ENCODE measurements at regions not wholly inside any gene's neighbourhood (a gene's known extent, or its start where the extent isn't known, plus 50 kb on each side); places are given as distances from the start of the nearest gene placed in this dataset.
"Not testable (repeated sequence)": the region's sequence is repeated elsewhere in the genome, so short reads cannot be mapped to it uniquely, and the experiment has no call there.

DNA sequence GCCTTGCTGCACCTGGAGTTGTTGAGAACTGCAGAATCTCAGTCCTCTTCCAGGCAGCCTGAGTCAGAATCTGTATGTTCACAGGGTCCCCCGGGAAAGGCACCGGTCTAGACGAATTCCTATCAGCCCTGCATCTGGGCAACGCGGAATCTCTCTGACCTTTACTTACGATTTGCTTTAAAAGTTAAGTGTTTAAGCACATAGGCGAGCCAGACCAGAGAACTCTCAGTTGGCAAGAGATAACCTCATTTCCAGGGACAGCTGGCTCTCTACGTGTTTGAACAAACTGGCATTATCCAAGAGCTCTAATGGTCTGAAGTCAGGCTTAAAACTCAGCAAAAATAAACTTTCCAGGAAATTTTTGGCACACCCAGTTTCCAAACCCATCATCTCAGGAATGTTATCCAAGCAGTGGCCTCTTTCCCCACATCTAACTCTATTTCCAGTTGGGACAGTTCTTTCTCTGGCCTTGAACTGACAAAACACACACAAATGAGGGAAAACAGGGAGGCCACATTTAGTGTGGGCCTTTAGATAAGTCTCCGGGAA, 53.4 kb downstream of the HES1 start:
- no peak for DNase-seq (ENCODE audit: low read depth)
- in situ Hi-C loops (cut with HindIII; ENCODE audit: low pct_unique_long_range_greater_than_20kb, low sequenced_read_pairs) = no loop called here

GRCh38 chr3:194191850-194192249, 55.9 kb downstream of the HES1 start:
- in situ Hi-C loops (cut with HindIII; ENCODE audit: low pct_unique_long_range_greater_than_20kb, low sequenced_read_pairs); DNase-seq (ENCODE audit: low read depth): not testable (repeated sequence)

DNA sequence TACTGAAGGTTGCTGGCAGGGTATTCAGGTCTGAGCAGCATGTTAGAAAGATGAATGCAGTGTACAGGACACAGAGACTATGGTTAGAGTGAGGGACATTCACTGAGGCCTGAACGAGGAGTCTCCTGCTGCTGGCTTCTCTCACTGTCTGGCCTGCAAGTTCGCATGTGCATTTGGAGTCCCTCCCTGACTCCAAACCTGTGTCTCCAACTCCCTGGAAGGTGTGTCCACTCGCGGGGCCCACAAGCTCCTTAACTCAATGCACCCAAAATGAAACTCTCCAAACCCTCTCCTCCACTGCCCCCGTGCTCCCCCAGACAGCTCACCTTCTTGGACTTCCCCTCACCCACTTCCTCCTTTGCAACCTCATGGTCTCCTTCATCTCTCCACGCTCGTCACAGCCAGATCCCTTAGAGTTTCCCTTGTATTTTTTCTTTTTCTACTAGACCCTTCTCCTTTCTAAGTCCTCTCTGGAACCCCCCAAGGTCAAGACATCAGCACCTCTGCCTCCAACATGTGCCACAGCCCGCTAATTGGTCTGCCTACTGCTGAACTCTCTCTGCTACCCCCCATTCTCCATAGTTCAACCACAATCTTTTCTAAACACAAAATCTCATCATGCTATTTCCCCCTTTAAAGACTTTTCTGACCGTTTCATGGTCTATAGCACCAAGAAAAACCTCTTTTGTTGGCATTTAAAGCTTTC, 58.3 kb downstream of the HES1 start:
- in situ Hi-C loops (cut with HindIII; ENCODE audit: low pct_unique_long_range_greater_than_20kb, low sequenced_read_pairs) = no loop called here
- DNase-seq (ENCODE audit: low read depth) = no peak

DNA sequence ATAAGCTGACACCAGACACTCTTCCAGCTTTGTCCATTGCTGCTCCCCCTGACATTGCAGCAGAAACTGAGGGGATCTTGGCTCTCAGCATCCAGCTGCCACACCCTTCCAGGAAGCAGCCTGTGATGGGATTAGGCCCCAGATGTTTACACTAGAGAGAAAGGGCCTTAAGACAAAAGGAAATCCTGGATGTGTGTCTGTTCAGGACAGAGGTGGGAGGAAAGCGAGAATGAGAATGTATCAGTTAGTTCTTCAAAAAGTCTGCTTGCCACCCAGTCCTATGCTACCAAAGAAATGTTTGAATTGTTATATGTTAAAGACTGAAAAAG, 58.8 kb downstream of the HES1 start:
- no peak for DNase-seq (ENCODE audit: low read depth)
- in situ Hi-C loops (cut with HindIII; ENCODE audit: low pct_unique_long_range_greater_than_20kb, low sequenced_read_pairs) = no loop called here

- DNase-seq (ENCODE audit: low read depth) = no peak
- in situ Hi-C loops (cut with HindIII; ENCODE audit: low pct_unique_long_range_greater_than_20kb, low sequenced_read_pairs) = no loop called here
These were observed 59.7 kb downstream of the HES1 start for GRCh38 chr3:194195611-194196010.

GRCh38 chr3:194196876-194197275, 60.9 kb downstream of the HES1 start:
- no peak for DNase-seq (ENCODE audit: low read depth)
- in situ Hi-C loops (cut with HindIII; ENCODE audit: low pct_unique_long_range_greater_than_20kb, low sequenced_read_pairs) = no loop called here

DNA sequence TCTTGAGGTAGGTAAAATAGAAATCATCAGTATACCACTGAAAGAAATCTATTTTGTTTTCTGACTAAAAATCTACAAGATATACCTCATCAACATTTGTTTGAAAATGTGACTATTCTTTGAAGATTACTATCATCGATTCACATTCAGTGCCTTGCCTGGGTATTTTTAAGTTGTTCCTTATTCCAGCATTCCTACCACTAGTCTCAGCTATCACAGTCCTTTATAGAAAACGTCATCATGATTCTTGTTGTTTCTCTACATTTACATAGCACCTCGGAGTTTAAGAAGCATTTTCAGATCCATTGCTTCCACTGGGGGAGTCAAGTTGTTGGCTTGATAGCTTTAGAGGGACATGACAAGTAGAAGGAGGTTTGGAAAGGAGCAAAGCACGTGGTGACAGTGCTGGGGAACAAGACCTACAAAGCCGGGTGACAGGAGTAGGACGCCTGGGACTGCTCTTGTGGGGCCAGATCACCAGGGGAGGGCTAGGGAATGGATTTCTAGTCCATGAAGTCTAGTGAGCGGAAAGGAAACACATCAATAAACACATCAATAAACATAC, 61.5 kb downstream of the HES1 start:
- in situ Hi-C loops (cut with HindIII; ENCODE audit: low pct_unique_long_range_greater_than_20kb, low sequenced_read_pairs) = no loop called here
- no peak for DNase-seq (ENCODE audit: low read depth)

DNA sequence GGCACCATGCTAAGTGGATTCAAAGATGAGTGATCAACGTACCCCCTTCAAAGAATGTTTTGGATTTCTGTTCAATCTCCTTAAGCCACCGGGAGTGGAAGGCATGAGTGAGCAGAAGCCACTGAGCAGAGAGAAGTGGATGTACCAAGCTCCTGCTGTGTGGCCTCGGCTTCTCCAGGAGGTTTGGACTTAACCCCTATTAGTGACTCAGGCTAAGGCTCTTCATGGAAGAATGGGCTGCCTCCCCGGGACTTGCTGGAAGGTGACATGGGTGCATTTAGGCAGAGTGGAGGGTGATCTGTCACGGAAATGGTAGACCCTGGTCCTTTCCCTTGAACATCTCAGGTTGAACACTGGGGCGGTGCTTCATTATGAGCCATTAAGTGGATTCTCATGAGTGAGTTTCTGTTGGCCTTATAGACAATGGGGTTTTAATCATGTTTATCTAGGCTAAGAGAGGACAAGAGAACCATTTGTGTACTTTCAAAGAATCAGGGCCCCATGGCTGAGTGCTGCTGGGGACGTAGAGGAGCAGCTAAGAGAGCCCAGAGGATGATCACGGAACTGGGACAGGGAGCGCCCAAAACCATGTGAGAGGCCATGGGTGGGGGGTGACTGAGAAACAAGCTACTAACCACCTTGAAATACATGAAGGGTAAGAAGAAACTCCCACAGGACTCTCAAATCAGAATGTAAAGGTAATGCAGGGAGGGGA, 62.2 kb downstream of the HES1 start:
- in situ Hi-C loops (cut with HindIII; ENCODE audit: low pct_unique_long_range_greater_than_20kb, low sequenced_read_pairs) = no loop called here
- DNase-seq (ENCODE audit: low read depth) = no peak

GRCh38 chr3:194198938-194199337, 63.0 kb downstream of the HES1 start:
- DNase-seq (ENCODE audit: low read depth) = no peak
- in situ Hi-C loops (cut with HindIII; ENCODE audit: low pct_unique_long_range_greater_than_20kb, low sequenced_read_pairs) = no loop called here

DNA sequence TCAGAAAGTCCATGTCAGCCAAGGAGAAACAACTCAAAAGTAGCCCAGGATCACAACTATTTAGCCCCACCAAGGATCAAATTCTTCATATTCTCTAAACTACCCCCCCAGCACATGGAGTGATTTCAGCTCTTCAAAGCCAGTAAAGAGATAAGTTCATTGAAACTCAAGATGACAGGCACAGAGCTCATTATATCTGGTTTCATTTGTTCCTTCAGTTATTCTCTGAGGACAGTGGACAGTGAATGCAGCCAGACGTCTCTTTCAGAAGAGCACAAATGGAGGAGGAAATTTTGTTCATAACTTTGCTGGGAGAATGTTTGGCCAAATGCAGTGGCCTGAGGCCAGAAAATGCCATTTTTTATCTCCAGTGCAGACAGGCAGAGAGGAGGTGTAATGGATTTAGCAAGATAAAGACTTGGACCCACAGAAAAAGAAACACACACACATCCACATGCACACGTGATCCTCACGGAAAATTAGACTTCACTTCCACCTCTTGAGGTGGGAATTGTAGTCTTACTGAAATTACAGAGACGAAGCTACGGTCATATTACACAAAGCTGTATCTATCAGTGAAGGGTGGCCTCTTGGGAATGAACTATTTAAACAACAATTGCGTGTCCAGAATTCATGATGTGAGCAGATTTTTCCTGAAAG, 64.6 kb downstream of the HES1 start:
- in situ Hi-C loops (cut with HindIII; ENCODE audit: low pct_unique_long_range_greater_than_20kb, low sequenced_read_pairs) = no loop called here
- DNase-seq (ENCODE audit: low read depth) = no peak

DNA sequence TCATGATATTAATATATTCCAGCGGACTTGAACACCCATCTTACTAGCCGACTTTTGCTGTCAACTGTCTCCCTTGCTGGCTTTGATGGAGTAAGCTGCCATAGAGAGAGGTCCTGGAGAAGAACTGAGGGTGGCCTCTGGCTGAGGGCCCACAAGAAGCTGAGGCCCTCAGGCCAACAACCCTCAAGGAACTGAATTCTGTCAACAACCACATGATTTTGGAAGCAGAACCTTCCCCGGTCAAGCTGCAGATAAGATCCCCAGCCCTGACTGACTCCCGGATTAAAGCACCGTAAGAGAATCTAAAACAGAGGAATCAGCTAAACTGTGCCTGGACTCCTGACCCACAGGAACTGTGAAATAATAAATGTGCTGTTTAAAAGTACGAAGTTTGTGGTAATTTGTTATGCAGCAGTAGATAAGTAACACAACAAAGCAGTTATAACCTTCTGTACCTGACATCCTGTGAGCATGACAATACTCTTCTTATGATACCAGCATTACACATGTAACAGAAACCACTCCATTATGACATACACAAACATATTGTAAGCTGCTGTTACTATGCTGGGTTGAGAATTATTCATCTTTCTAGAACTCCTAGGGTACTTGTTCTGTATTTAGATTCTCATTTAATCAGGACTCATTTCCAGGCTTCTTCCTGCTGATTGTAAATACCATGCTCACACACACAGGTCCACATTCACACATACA, 66.2 kb downstream of the HES1 start:
- in situ Hi-C loops (cut with HindIII; ENCODE audit: low pct_unique_long_range_greater_than_20kb, low sequenced_read_pairs) = no loop called here

DNA sequence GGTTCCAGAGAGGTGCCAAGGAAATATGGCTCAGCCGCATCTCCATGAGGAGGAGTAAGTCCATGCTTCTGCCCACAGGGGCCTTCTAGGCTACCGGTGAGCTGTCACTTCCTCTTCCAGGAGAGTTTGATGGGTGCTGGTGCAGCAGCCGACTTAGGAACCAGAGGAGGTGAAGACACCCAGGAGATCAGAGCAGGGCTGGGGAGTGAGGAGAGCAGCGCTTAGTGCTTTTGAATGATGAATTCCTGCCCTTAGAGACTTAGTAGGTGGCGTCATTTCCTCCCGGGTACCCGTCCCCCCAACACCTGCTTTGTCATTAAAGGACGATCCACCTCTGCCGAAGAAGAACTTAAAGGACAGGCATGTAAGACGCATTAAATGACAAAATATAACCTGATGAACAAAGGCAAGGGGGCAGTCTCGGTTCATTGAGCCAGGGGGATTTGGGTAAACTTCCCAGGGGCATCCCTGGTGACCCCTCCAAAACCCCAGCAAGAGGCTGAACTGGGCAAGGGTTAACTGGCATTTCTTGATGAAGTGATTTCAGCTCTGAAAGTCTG, 67.6 kb downstream of the HES1 start:
- DNase-seq (ENCODE audit: low read depth) = no peak
- in situ Hi-C loops (cut with HindIII; ENCODE audit: low pct_unique_long_range_greater_than_20kb, low sequenced_read_pairs) = no loop called here

More for the DNA sequence above, 66.2 kb downstream of the HES1 start:
- DNase-seq (ENCODE audit: low read depth) = no peak

DNA sequence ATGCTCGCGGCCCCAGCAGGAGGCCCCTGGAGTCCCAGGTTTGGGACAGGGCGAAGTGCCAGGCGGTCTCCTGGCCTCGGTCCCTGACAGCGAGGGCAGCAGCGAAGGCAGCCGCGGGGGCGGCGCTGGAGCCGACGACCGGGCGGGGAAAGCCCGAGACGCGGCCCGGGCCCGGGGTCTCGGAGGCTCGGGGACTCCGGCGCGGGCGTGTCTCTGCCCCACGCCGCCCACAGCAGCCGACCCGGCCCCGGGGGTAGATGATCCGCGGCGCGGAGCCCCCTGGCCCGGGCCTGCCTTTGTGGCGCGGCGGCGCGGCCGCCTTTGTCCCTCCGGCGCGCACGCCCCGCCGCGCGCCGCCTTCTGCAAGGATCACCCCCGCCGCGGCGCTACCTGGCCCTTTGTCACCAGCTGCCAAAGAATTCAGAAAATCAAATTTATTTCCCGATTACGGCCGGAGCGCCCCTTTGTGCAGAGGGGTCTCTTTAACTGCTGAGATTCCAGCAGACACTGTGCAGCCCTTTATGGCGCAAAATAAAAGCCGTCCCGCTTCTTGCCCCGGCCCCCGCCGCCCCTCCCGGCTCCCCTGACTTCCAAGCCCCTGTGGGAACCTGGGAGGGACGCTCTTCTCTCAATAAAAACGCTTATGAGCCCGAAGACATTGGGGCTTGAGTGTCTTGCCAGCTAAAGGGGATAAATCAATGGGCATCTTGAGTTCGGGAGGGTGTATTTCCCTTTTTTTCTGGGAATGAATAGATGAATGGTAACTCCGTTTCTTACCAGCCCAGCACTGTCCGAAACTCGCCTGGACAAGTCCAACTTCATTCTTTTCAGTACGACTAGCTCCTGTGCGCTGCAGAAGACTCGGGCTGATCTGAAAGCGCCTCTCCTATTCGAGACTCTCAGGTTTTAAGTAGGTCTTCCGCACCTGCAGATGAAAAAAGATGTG, 68.4 kb downstream of the HES1 start:
- in situ Hi-C loops (cut with HindIII; ENCODE audit: low pct_unique_long_range_greater_than_20kb, low sequenced_read_pairs) = no loop called here
- no peak for DNase-seq (ENCODE audit: low read depth)

- in situ Hi-C loops (cut with HindIII; ENCODE audit: low pct_unique_long_range_greater_than_20kb, low sequenced_read_pairs) = no loop called here
- no peak for DNase-seq (ENCODE audit: low read depth)
These were observed 69.8 kb downstream of the HES1 start for GRCh38 chr3:194205675-194206133.

GRCh38 chr3:194206320-194206719, 70.4 kb downstream of the HES1 start:
- DNase-seq (ENCODE audit: low read depth) = no peak
- in situ Hi-C loops (cut with HindIII; ENCODE audit: low pct_unique_long_range_greater_than_20kb, low sequenced_read_pairs) = no loop called here

DNA sequence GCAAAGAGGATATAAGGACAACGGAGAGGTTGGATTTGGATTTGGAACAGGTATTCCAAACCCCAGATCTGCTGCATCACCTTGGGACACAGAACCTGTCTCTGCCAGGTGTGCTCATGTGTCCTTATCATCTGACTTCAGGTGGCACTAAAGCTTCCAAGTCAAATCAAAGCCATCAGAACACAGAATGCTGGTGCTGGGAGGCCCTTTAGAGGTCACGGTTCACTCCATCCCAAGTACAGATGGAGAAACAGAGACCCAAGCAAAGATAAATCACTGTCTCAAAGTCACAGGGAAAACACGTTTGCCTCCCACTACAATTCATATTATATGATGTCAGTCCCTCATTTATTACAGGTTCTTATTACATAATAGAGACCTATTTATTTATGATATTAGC, 72.8 kb downstream of the HES1 start:
- DNase-seq (ENCODE audit: low read depth) = no peak
- in situ Hi-C loops (cut with HindIII; ENCODE audit: low pct_unique_long_range_greater_than_20kb, low sequenced_read_pairs) = no loop called here

GRCh38 chr3:194212161-194212844, 76.4 kb downstream of the HES1 start:
- DNase-seq (ENCODE audit: low read depth) = no peak
- in situ Hi-C loops (cut with HindIII; ENCODE audit: low pct_unique_long_range_greater_than_20kb, low sequenced_read_pairs) = no loop called here

Measured in Caki2 (cell line).